Suprapubic skin (tissue), 4 donors: ENCODE measurements at regions not wholly inside any gene's neighbourhood (a gene's known extent, or its start where the extent isn't known, plus 50 kb on each side); places are given as distances from the start of the nearest gene placed in this dataset.

Source experiments
- POLR2A ChIP-seq, 2 donors: fragments of 450-650 bp; IDR thresholded peaks; one replicate each; pipeline ENCODE4 v1.6.1; 2017; ENCODE audit warnings: antibody characterized with exemption in 2 of 2, mild to moderate bottlenecking in 2 of 2, moderate library complexity in 2 of 2
- POLR2AphosphoS5 ChIP-seq, 3 donors: sonication (generic); formaldehyde crosslinking; IDR thresholded peaks; one replicate each; pipeline ENCODE4 v1.6.1; 2017; ENCODE audit warnings: antibody characterized with exemption in 3 of 3
- TF ChIP-seq, protein P1 (sequence below), 2 donors: fragments of 200-600 bp in 1 of 2; fragments of 450-650 bp in 1 of 2; sonication (generic) in 1 of 2; IDR thresholded peaks; one replicate each; pipeline ENCODE4 v1.5.1; 2016 to 2019; ENCODE audit warnings: antibody characterized with exemption in 2 of 2, mild to moderate bottlenecking in 1 of 2, moderate library complexity in 1 of 2

- TF ChIP-seq, protein P1, sequence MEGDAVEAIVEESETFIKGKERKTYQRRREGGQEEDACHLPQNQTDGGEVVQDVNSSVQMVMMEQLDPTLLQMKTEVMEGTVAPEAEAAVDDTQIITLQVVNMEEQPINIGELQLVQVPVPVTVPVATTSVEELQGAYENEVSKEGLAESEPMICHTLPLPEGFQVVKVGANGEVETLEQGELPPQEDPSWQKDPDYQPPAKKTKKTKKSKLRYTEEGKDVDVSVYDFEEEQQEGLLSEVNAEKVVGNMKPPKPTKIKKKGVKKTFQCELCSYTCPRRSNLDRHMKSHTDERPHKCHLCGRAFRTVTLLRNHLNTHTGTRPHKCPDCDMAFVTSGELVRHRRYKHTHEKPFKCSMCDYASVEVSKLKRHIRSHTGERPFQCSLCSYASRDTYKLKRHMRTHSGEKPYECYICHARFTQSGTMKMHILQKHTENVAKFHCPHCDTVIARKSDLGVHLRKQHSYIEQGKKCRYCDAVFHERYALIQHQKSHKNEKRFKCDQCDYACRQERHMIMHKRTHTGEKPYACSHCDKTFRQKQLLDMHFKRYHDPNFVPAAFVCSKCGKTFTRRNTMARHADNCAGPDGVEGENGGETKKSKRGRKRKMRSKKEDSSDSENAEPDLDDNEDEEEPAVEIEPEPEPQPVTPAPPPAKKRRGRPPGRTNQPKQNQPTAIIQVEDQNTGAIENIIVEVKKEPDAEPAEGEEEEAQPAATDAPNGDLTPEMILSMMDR (IDR thresholded peaks at IDR 0.05), result no peak
- TF ChIP-seq POLR2A (IDR thresholded peaks at IDR 0.05), result no peak
- no peak for TF ChIP-seq POLR2AphosphoS5 (IDR thresholded peaks at IDR 0.05)
Observed at GRCh38 chr4:84439996-84440395, 59.1 kb downstream of the NKX6-1 start.
